Amniotic epithelial cell (primary cell): ENCODE measurements at regions not wholly inside any gene's neighbourhood (a gene's known extent, or its start where the extent isn't known, plus 50 kb on each side); places are given as distances from the start of the nearest gene placed in this dataset.
"Not testable (repeated sequence)": the region's sequence is repeated elsewhere in the genome, so short reads cannot be mapped to it uniquely, and the experiment has no call there.

Experiments used
- DNase-seq: peaks from one replicate; pipeline ENCODE4 v3.0.0-alpha.2; 2010; ENCODE audit warnings: low read depth

- DNase-seq, result no peak
Measured at GRCh38 chr1:73770109-73770905, 427.7 kb downstream of the LRRIQ3 start.

GRCh38 chr1:73766786-73767348 lies 431.1 kb downstream of the LRRIQ3 start:
- DNase-seq, result no peak

GRCh38 chr1:73765551-73766233 lies 432.3 kb downstream of the LRRIQ3 start:
- no peak for DNase-seq

- no peak for DNase-seq
Measured at GRCh38 chr1:73761559-73761958, 436.4 kb downstream of the LRRIQ3 start.

- no peak for DNase-seq
Measured at GRCh38 chr1:73759011-73759410, 439.0 kb downstream of the LRRIQ3 start.

- DNase-seq, result no peak
Measured at GRCh38 chr1:73756817-73757216, 441.2 kb downstream of the LRRIQ3 start.

- DNase-seq, result no peak
Measured at GRCh38 chr1:73755649-73756048, 442.3 kb downstream of the LRRIQ3 start.

- DNase-seq, result no peak
Measured at GRCh38 chr1:73749996-73750395, 448.0 kb downstream of the LRRIQ3 start.

- no peak for DNase-seq
Measured at GRCh38 chr1:73744985-73745384, 453.0 kb downstream of the LRRIQ3 start.

GRCh38 chr1:73736125-73736524 lies 461.9 kb downstream of the LRRIQ3 start:
- DNase-seq, result no peak

- no peak for DNase-seq
Measured at GRCh38 chr1:73727036-73727435, 470.9 kb downstream of the LRRIQ3 start.

GRCh38 chr1:73722055-73722454 lies 475.9 kb downstream of the LRRIQ3 start:
- no peak for DNase-seq

GRCh38 chr1:73717976-73718375 lies 480.0 kb downstream of the LRRIQ3 start:
- DNase-seq, result no peak

GRCh38 chr1:73711089-73711488 lies 486.9 kb downstream of the LRRIQ3 start:
- DNase-seq, result no peak

- DNase-seq, result no peak
Measured at GRCh38 chr1:73701826-73702225, 496.1 kb downstream of the LRRIQ3 start.

GRCh38 chr1:73676186-73676585 lies 521.8 kb downstream of the LRRIQ3 start:
- no peak for DNase-seq

GRCh38 chr1:73674945-73675561 lies 522.9 kb downstream of the LRRIQ3 start:
- no peak for DNase-seq

- no peak for DNase-seq
Measured at GRCh38 chr1:73673971-73674370, 524.0 kb downstream of the LRRIQ3 start.

- no peak for DNase-seq
Measured at GRCh38 chr1:73671530-73671929, 526.4 kb downstream of the LRRIQ3 start.

GRCh38 chr1:73667959-73668358 lies 530.0 kb downstream of the LRRIQ3 start:
- not testable (repeated sequence) for DNase-seq

- DNase-seq, result no peak
Measured at GRCh38 chr1:73662526-73662925, 535.5 kb downstream of the LRRIQ3 start.

GRCh38 chr1:73659136-73659535 lies 538.8 kb downstream of the LRRIQ3 start:
- DNase-seq, result no peak

- no peak for DNase-seq
Measured at GRCh38 chr1:73654714-73655113, 543.3 kb downstream of the LRRIQ3 start.
